Central memory CD8-positive, alpha-beta T cell (primary cell): ENCODE measurements at regions not wholly inside any gene's neighbourhood (a gene's known extent, or its start where the extent isn't known, plus 50 kb on each side); places are given as distances from the start of the nearest gene placed in this dataset.

Experiments used
- ATAC-seq: fragments of 150-1000 bp; cut with Tn5 transposase; replicated peaks from 2 replicates; pipeline ENCODE4 v1.10.0; 2022; ENCODE audit warnings: mild to moderate bottlenecking, moderate FRiP score, moderate number of reproducible peaks; ENCODE audit not compliant: poor library complexity, severe bottlenecking; ENCODE audit errors: extremely low read depth
- DNase-seq, 2 donors: peaks; one replicate each; pipeline ENCODE4 v3.0.0; 2021; ENCODE audit warnings: low spot score in 2 of 2
- H3K27ac Mint-ChIP-seq: one replicate; pipeline ENCODE4 v1.8.0; 2022; ENCODE audit warnings: low read depth, mild to moderate bottlenecking, moderate library complexity, mixed read lengths
- H3K27me3 Mint-ChIP-seq: one replicate; pipeline ENCODE4 v1.8.0; 2022; ENCODE audit warnings: mixed read lengths
- H3K36me3 Mint-ChIP-seq: one replicate; pipeline ENCODE4 v1.8.0; 2022; ENCODE audit warnings: mild to moderate bottlenecking, moderate library complexity, mixed read lengths; ENCODE audit not compliant: insufficient read depth
- H3K4me1 Mint-ChIP-seq: one replicate; pipeline ENCODE4 v1.8.0; 2022; ENCODE audit warnings: mixed read lengths
- H3K4me3 Mint-ChIP-seq: one replicate; pipeline ENCODE4 v1.8.0; 2022; ENCODE audit warnings: mild to moderate bottlenecking, moderate library complexity, mixed read lengths
- H3K9me3 Mint-ChIP-seq: one replicate; pipeline ENCODE4 v1.8.0; 2022; ENCODE audit warnings: mixed read lengths

DNA sequence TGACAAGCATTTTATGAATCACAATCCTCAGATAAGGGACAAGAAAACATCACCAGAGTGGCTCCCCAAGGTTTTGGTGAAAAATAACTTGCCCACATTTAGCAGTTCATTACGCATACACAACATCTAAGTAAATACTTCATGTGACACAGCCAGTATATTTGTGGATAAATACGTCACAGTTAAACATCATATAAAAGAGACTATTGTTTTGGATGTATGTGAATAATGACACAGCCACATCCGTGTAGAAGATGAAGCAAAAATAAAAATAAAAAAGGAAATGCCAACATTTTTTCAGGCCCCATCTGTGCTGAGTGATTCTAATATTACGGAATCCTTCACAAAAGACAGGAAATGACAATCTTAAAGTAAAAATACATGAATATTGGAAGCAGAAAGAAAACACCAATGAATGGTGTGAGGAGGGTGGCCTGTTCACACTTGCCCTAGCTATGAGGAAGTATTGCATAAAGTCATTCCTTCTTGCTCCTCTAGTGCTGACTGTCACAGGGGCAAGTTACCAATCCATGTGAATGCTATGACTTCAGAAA lies 457.1 kb downstream of the KLF12 start:
- no peak overlapping the region for H3K27ac Mint-ChIP-seq
- DNase-seq (no peak), ATAC-seq (no peak)
- H3K4me1 Mint-ChIP-seq, result no peaks in the 10 kb centered on the region
- H3K9me3 Mint-ChIP-seq, result no peaks in the 10 kb centered on the region
- H3K27me3 Mint-ChIP-seq, result no peaks in the 10 kb centered on the region
- peaks cover 9% of the 10 kb centered on the region for H3K36me3 Mint-ChIP-seq
- no peak overlapping the region for H3K4me3 Mint-ChIP-seq

GRCh38 chr13:73676550-73677047 lies 457.6 kb downstream of the KLF12 start:
- Mint-ChIP-seq H3K36me3 (peaks cover 6% of the 10 kb centered on the region), H3K4me3 (no peak overlapping the region), H3K27ac (no peak overlapping the region), H3K4me1 (no peaks in the 10 kb centered on the region), H3K27me3 (no peaks in the 10 kb centered on the region), H3K9me3 (no peaks in the 10 kb centered on the region)
- DNase-seq, result no peak
- no peak for ATAC-seq

DNA sequence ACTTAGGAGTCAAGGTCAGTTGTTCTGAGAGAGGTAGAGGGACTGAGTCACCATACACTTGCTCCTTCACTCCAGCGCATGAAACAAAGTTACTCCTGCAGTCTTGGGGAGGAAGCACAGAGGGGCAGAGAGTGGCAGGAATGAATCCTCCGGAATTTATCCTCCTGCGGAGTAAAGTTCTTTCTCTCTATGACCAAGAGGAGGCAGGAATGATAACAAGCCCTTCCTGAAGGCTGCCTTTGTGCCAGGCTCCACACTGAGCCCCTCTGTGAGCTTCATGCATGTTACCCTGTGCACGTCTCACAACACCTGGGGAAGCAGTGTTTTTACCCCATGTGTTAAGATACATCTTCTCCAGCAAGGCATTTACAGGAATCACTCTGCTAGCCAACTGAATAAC lies 458.4 kb downstream of the KLF12 start:
- Mint-ChIP-seq H3K4me3 (no peak overlapping the region), H3K36me3 (peaks cover 6% of the 10 kb centered on the region), H3K27ac (no peak overlapping the region), H3K9me3 (no peaks in the 10 kb centered on the region), H3K4me1 (no peaks in the 10 kb centered on the region), H3K27me3 (no peaks in the 10 kb centered on the region)
- ATAC-seq (no peak), DNase-seq (no peak)

DNA sequence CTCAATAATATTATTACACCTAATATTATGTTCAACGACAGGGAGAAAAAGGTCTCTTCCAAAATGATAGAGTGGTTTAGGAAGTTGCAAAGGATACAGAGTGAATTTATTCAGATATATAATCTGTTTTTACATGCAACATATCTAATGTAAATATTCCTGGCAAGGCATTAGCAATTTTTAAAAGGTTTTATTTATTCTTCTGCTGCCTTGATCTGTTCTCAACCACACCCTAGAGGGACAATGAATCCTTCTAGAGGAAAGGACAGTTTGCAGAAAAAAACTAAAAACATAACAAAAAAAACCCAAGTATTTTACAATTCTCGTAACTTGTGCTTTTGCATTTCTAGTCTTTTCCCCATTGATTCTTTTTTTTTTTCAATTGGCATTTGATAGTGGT lies 459.6 kb downstream of the KLF12 start:
- DNase-seq (no peak), ATAC-seq (no peak)
- Mint-ChIP-seq H3K27me3 (no peaks in the 10 kb centered on the region), H3K9me3 (no peaks in the 10 kb centered on the region), H3K4me3 (no peak overlapping the region), H3K36me3 (peaks cover 6% of the 10 kb centered on the region), H3K4me1 (no peaks in the 10 kb centered on the region), H3K27ac (no peak overlapping the region)

- no peak overlapping the region for H3K27ac Mint-ChIP-seq
- H3K9me3 Mint-ChIP-seq, result no peaks in the 10 kb centered on the region
- no peaks in the 10 kb centered on the region for H3K4me1 Mint-ChIP-seq
- ATAC-seq, result no peak
- H3K27me3 Mint-ChIP-seq, result no peaks in the 10 kb centered on the region
- no peak for DNase-seq
- H3K36me3 Mint-ChIP-seq, result peaks cover 6% of the 10 kb centered on the region
- no peak overlapping the region for H3K4me3 Mint-ChIP-seq
Observed at GRCh38 chr13:73673931-73674330, 460.3 kb downstream of the KLF12 start.

DNA sequence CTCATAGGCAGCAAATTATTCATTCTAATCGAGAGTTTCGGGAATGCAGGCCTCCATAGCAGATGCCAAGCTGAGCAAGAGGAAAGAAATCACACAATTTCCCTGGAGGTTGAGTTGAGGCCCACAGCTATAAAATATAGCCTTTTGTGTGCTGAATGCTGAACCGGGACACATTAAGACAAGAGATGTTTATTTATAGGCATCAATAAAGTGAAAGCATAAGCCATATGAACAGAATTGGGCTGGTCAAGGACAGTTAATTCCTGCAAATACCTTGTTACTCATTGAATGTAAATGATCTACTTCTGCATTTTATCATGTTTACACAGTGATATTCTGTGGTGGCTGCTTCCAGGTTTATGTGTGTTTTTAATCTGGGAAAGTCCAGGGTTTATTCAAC lies 461.7 kb downstream of the KLF12 start:
- H3K27me3 Mint-ChIP-seq, result no peaks in the 10 kb centered on the region
- H3K9me3 Mint-ChIP-seq, result no peaks in the 10 kb centered on the region
- ATAC-seq (no peak), DNase-seq (no peak)
- peaks cover 6% of the 10 kb centered on the region for H3K36me3 Mint-ChIP-seq
- no peaks in the 10 kb centered on the region for H3K4me1 Mint-ChIP-seq
- H3K4me3 Mint-ChIP-seq, result no peak overlapping the region
- no peak overlapping the region for H3K27ac Mint-ChIP-seq

DNA sequence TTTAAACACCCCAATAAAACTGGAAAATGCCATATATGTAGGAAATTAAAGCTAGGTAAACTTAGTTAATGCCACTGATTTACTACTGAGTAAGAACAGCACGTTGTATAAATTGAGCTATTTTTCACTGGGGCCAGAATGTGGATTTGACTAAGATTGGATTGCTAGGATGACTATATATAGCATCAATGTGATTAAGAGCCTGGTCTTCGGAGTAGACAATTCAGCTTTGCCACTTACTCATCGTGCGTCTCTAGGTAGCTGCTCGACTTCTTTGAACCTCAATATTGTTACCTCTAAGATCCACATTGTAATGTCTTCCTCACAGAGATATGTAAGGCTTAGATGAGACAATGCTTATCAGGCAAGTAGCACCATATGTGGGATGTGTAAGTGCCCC lies 462.5 kb downstream of the KLF12 start:
- Mint-ChIP-seq H3K27ac (no peak overlapping the region), H3K4me1 (no peaks in the 10 kb centered on the region), H3K9me3 (no peaks in the 10 kb centered on the region), H3K36me3 (peaks cover 4% of the 10 kb centered on the region), H3K4me3 (no peak overlapping the region), H3K27me3 (no peaks in the 10 kb centered on the region)
- ATAC-seq (no peak), DNase-seq (no peak)

DNA sequence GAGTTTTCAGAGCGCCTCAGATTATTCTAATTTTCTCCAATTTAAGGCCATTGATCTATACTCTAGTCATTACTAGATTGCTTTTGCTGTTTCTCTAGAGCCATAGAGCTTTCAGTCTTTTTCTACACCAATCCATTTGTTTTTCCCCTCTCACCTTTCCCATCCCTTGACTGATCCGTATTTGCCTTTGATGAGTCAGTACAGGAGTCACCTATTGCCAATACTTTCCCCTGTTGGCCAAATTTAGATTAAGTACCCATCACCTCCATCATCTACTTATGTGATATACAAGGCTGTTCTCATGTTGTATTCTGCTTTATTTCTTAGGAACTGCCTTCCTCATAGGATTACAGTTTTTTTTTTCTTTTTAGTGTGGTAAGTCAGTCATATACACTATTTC lies 463.2 kb downstream of the KLF12 start:
- Mint-ChIP-seq H3K4me3 (no peak overlapping the region), H3K36me3 (peaks cover 3% of the 10 kb centered on the region), H3K4me1 (no peaks in the 10 kb centered on the region), H3K27ac (no peak overlapping the region), H3K27me3 (no peaks in the 10 kb centered on the region), H3K9me3 (no peaks in the 10 kb centered on the region)
- DNase-seq (no peak), ATAC-seq (no peak)

GRCh38 chr13:73667756-73668155 lies 466.4 kb downstream of the KLF12 start:
- Mint-ChIP-seq H3K36me3 (no peaks in the 10 kb centered on the region), H3K27ac (no peak overlapping the region), H3K27me3 (peaks cover 2% of the 10 kb centered on the region), H3K9me3 (no peaks in the 10 kb centered on the region), H3K4me1 (no peaks in the 10 kb centered on the region), H3K4me3 (no peak overlapping the region)
- no peak for ATAC-seq
- no peak for DNase-seq

- Mint-ChIP-seq H3K4me1 (peaks cover 6% of the 10 kb centered on the region), H3K9me3 (no peaks in the 10 kb centered on the region), H3K27ac (no peak overlapping the region), H3K27me3 (peaks cover 25% of the 10 kb centered on the region), H3K4me3 (no peak overlapping the region), H3K36me3 (peaks cover 2% of the 10 kb centered on the region)
- DNase-seq (no peak), ATAC-seq (no peak)
Observed at GRCh38 chr13:73665261-73665660, 468.9 kb downstream of the KLF12 start.

DNA sequence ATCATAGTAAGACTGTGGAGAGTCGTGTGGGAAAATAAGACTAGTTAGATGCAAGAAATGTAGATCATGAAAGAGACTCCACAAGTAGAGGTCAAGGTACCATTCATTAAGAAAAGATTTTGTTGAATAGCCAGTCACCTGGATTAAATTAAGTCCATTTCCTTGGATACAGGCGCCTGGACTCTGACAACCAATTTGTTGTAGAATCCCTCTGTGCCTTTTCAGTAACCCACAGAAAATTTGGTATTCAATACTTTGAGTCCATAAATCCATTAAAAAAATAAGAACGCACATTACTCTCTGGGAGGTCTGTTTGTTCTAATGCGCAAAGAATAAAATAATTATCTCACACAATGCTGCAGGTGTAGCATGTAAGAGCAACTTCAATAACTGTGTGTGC lies 469.4 kb downstream of the KLF12 start:
- H3K4me1 Mint-ChIP-seq, result peaks cover 6% of the 10 kb centered on the region
- ATAC-seq (no peak), DNase-seq (no peak)
- no peaks in the 10 kb centered on the region for H3K9me3 Mint-ChIP-seq
- peaks cover 30% of the 10 kb centered on the region for H3K27me3 Mint-ChIP-seq
- H3K4me3 Mint-ChIP-seq, result no peak overlapping the region
- no peak overlapping the region for H3K27ac Mint-ChIP-seq
- peaks cover 2% of the 10 kb centered on the region for H3K36me3 Mint-ChIP-seq

DNA sequence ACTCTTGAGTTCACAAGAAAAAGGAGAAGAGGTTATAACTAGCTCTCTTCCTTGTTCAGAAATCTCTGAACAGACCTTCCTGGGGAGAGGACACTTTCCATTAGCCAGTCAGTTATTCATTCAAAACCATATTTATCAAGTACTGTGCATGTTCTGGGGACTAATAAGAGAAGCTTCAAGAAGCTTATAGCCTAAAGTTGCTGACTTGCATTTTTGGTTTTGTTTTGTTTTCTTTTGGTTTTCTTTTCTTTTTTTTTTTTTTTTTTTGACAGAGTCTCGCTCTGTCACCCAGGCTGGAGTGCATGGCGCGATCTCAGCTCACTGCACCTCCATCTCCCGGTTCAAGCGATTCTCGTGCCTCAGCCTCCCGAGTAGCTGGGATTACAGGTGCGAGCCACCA lies 471.4 kb downstream of the KLF12 start:
- ATAC-seq (no peak), DNase-seq (no peak)
- Mint-ChIP-seq H3K9me3 (no peaks in the 10 kb centered on the region), H3K27ac (no peak overlapping the region), H3K36me3 (peaks cover 2% of the 10 kb centered on the region), H3K27me3 (peaks cover 35% of the 10 kb centered on the region), H3K4me1 (peaks cover 6% of the 10 kb centered on the region), H3K4me3 (no peak overlapping the region)

GRCh38 chr13:73661687-73662425 lies 472.3 kb downstream of the KLF12 start:
- no peak for DNase-seq
- H3K9me3 Mint-ChIP-seq, result no peaks in the 10 kb centered on the region
- H3K4me3 Mint-ChIP-seq, result no peak overlapping the region
- peaks cover 6% of the 10 kb centered on the region for H3K4me1 Mint-ChIP-seq
- ATAC-seq, result no peak
- peaks cover 2% of the 10 kb centered on the region for H3K36me3 Mint-ChIP-seq
- H3K27me3 Mint-ChIP-seq, result peaks cover 35% of the 10 kb centered on the region
- peak overlapping the region; percentile 44 for H3K27ac Mint-ChIP-seq
